GM19023 (cell line): ENCODE measurements at regions not wholly inside any gene's neighbourhood (a gene's known extent, or its start where the extent isn't known, plus 50 kb on each side); places are given as distances from the start of the nearest gene placed in this dataset.
"Not testable (repeated sequence)": the region's sequence is repeated elsewhere in the genome, so short reads cannot be mapped to it uniquely, and the experiment has no call there.

ENCODE experiments used
- ATAC-seq: cut with Tn5 transposase; IDR thresholded peaks from one replicate; pipeline ENCODE4 v1.9.1; 2021; ENCODE audit warnings: mild to moderate bottlenecking, moderate library complexity; ENCODE audit not compliant: unreplicated experiment

DNA sequence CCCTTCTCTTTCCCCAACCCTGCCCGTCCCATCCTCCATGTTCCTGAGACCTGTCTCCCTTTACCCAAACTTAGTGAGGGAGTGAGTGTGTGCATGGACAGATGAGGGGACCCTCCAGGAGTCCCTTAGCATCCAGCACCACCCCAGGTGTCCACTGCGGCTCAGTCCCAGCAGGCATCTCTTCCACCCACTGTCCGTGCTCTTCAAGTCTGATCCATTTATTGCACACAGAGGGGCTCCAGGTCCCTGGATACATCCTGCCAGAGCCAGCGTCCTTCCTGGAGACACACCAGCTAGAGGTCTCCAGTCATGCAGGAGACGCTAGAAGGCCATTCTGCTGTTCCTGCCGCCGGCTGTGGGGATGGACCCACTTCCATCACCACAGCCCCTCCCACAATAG lies 239.2 kb downstream of the ADGRD1 start:
- no peak for ATAC-seq

GRCh38 chr12:131194166-131194565 lies 240.5 kb downstream of the ADGRD1 start:
- no peak for ATAC-seq

DNA sequence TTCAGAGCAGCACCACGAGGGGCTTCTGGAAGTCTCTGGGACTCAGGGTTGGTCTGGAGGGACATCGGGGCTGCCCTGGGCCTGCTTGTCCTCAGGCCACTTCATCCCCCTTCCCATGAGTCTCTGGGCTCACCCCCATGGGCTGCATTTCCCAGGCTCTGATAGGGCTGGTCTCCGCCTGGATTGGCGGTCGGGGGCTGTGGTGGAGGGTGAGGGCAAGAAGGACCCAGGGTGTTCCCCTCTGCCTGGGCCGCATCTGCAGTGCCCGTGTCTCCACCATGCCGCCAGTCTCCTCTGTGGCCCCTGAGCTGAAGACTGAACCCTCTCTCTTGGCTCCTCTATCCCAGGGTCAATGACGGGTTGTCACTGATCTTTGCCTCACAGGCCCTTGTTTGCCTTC lies 242.1 kb downstream of the ADGRD1 start:
- no peak for ATAC-seq

- ATAC-seq: no peak
These were observed 242.5 kb downstream of the ADGRD1 start for GRCh38 chr12:131196220-131196619.

DNA sequence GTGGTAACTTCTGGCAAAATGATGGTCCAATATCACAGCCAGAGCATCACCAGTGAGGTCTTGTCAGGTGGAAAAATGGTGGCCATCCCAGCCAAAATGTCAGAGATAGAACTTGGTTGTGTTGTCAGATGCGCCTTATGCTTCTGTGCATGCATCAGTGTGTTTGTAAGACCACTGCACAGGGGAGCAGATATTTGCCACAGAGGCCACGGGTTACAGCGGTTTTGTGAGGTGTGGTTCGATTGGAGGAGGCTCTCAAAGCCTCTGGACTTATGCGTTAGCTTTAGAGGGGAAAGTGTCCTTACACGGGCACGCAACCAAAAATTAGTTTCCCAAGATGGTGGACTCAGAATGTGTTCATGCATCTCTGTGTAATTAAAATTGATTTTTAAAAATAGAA lies 243.8 kb downstream of the ADGRD1 start:
- no peak for ATAC-seq

DNA sequence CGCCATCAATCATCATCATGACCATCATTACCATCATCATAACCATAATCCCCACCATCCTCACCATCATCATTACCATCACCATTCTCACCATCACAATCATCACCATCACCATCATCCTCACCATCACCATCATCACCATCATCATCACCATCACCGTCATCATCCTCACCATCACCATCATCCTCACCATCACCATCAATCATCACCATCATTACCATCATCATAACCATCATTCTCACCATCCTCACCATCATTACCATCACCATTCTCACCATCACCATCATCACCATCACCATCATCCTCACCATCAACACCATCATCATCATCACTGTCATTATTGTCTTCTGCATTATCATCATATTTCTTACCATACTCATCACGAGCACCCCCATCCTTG lies 245.5 kb downstream of the ADGRD1 start:
- no peak for ATAC-seq

DNA sequence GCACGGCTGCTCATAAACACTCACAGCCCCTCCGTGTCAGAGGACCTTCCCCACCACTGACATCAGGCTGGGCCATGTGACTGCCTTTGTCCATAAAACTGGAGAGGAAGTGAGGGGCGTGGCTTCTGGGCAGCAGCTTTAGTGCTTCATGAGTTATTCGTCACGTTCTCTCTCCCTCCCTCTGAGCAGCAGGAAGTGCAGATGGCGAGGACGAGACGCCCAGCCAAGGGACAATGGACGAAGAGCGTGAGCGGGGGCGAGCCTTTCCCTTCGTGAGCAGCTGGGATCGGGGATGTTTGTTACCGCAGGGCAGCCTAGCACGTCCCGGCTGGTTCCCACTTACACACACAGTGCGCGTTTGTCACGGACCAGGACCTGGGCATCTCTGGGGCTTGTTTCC lies 248.2 kb downstream of the ADGRD1 start:
- not testable (repeated sequence) for ATAC-seq

GRCh38 chr12:131202592-131203378 lies 249.1 kb downstream of the ADGRD1 start:
- no peak for ATAC-seq

GRCh38 chr12:131203666-131204415 lies 250.1 kb downstream of the ADGRD1 start:
- no peak for ATAC-seq

DNA sequence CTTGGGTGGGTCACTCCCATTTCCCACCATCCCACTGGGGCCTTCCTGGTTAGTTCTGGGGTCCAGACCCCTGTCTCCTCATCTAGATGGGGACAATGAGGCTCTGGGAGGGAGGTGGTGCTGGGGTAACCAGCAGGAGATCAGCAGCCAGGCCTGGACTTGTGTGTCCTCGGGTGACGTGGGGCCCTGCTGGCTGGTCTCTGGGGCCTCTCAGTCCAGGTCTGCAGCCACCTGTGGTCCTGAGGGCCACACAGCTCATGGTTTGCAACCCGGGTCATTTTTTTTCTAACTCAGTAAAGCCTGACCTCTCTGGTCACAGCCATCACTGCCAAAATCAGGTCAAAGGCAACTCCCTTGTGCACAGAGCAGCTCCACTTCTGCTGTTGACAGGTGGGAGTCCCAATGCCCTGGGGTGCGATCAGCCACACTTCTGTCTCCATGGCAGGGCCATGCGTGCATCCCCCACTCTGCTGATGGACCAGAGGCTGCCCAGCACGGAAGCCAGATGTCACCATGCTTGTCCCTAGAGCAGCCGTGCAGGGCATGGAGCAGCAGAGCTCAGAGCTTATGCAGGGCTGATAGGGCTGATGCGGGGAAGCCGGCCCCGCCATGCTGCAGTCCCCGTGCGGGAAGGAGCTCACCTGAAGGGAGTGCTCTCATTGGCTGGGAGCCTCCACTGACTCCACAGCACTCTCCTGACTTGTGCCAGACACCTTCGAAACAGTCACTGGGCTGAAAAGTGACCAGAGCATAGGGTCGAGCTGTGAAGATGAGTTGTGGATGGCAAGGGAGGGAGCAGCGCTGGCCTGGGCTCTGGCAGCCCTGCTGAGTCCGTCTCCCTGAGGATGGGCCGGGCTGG lies 250.9 kb downstream of the ADGRD1 start:
- no peak for ATAC-seq

GRCh38 chr12:131205275-131205933 lies 251.7 kb downstream of the ADGRD1 start:
- ATAC-seq: not testable (repeated sequence)

GRCh38 chr12:131206630-131207299 lies 253.1 kb downstream of the ADGRD1 start:
- not testable (repeated sequence) for ATAC-seq

GRCh38 chr12:131207300-131207660 lies 253.6 kb downstream of the ADGRD1 start:
- ATAC-seq: not testable (repeated sequence)

- ATAC-seq: not testable (repeated sequence)
These were observed 254.1 kb downstream of the ADGRD1 start for GRCh38 chr12:131207841-131208240.

DNA sequence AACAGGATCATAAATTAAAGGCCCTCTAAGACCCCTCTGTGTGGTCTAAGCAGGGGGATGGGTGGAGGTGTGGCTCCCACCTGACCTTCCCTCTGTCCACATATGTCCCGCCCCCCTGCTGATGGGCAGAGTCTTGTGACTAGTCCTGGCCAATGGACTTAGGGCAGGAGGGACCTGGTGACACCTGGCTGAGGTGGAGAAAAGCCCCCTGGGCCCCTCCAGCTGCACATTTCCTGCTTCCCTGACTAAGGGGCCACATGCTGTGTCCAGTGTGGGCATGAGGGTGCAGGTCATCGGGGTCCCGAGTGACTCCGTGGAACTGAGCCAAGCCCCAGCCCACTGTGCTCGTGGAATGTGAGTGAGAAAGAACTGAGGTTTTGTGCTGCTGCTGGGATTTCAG lies 254.7 kb downstream of the ADGRD1 start:
- no peak for ATAC-seq

GRCh38 chr12:131209082-131210070 lies 255.7 kb downstream of the ADGRD1 start:
- no peak for ATAC-seq

GRCh38 chr12:131210506-131211339 lies 257.0 kb downstream of the ADGRD1 start:
- no peak for ATAC-seq

DNA sequence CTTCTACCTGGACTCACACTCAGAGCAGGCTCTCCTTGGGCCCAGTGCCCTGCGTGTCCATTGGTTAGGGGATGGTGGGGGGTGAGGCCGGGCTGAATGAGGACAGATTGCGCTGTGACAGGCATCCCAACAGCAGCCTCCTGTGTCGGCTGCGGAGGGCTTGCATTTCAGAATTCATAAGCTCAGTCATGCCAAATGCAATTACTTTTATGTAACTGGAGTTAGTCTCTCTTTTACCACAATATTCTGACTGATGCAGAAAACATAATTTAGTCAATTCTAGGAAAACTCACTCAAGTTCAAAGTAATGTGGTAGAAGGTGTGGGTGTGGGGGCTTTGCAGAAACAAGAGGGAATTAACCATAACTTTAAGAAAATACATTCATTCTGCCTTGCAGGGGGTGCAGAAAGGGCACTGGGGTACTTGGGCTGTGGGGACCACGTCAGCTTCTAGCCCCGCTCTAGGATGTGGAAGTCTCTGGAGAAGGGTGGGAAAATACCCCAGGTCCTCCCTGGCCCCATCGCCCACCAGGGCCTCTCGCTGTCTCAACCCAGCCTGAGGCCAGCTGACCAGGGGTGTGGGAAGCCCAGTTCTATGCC lies 257.7 kb downstream of the ADGRD1 start:
- ATAC-seq: no peak
